T-cell (primary cell): ENCODE measurements at regions not wholly inside any gene's neighbourhood (a gene's known extent, or its start where the extent isn't known, plus 50 kb on each side); places are given as distances from the start of the nearest gene placed in this dataset.

Experiments used
- ATAC-seq, 4 experiments: fragments of 200-7000 bp in 3 of 4; fragments of 150-1000 bp in 1 of 4; cut with Tn5 transposase; replicated peaks in 1 of 4; 1 replicate in 3 of 4; 2 replicates in 1 of 4; pipeline ENCODE4 v1.10.0; 2021; ENCODE audit warnings: moderate library complexity in 3 of 4, mild to moderate bottlenecking in 2 of 4, moderate number of reproducible peaks in 1 of 4
- CTCF ChIA-PET, 2 donors: fragments of 300-600 bp; sonication (Branson Sonifier 250); formaldehyde crosslinking; loops; one replicate each; lab custom pipeline; 2022; ENCODE audit warnings: antibody characterized with exemption in 2 of 2; lab: Charles Lee
- POLR2A ChIA-PET, 2 donors: fragments of 300-600 bp; sonication (Branson Sonifier 250); formaldehyde crosslinking; loops; one replicate each; lab custom pipeline; 2022; ENCODE audit warnings: antibody characterized with exemption in 2 of 2; lab: Charles Lee
- DNase-seq, 35 experiments: peaks; one replicate each; pipeline versions ENCODE4 v3.0.0 to v3.0.0-alpha.2; 2013 to 2023
- H3K27ac ChIP-seq: one replicate; pipeline ENCODE4 v1.5.1; 2013; ENCODE audit warnings: low read length
- H3K27me3 ChIP-seq, 2 experiments: replicated peaks in 1 of 2; 1 replicate in 1 of 2; 2 replicates in 1 of 2; pipeline versions ENCODE4 v1.6.1 to v1.7.0; 2013; ENCODE audit warnings: low read length in 1 of 2, mixed read lengths in 1 of 2; ENCODE audit not compliant: control insufficient read depth in 2 of 2, insufficient read depth in 2 of 2; ENCODE audit errors: extremely low read depth in 1 of 2
- H3K36me3 ChIP-seq, 2 donors: 1 replicate in 1 of 2; 2 replicates in 1 of 2; pipeline versions ENCODE4 v1.6.1 to v1.7.0; 2013; ENCODE audit warnings: low read length in 1 of 2; ENCODE audit not compliant: control insufficient read depth in 2 of 2, insufficient read depth in 1 of 2; ENCODE audit errors: extremely low read depth in 1 of 2
- H3K4me1 ChIP-seq, 2 experiments: 1 replicate in 1 of 2; 2 replicates in 1 of 2; pipeline versions ENCODE4 v1.6.1 to v1.7.0; 2013; ENCODE audit warnings: low read length in 2 of 2, mixed read lengths in 1 of 2; ENCODE audit not compliant: insufficient read depth in 2 of 2, control insufficient read depth in 1 of 2; ENCODE audit errors: extremely low read depth in 1 of 2
- H3K4me3 ChIP-seq, 2 donors: 1 replicate in 1 of 2; 2 replicates in 1 of 2; pipeline versions ENCODE4 v1.5.1 to v1.7.0; 2013; ENCODE audit warnings: mild to moderate bottlenecking in 2 of 2, low read length in 1 of 2, moderate library complexity in 1 of 2; ENCODE audit not compliant: control insufficient read depth in 1 of 2; ENCODE audit errors: extremely low read depth in 1 of 2
- H3K9me3 ChIP-seq: 2 replicates; pipeline ENCODE4 v1.7.0; 2013
- H3K27ac Mint-ChIP-seq, 2 donors: one replicate each; pipeline ENCODE4 v1.8.0; 2020 to 2021; ENCODE audit warnings: mild to moderate bottlenecking in 2 of 2, mixed read lengths in 2 of 2
- H3K27me3 Mint-ChIP-seq, 2 donors: one replicate each; pipeline ENCODE4 v1.8.0; 2021 to 2022; ENCODE audit warnings: mixed read lengths in 2 of 2
- H3K36me3 Mint-ChIP-seq: one replicate; pipeline ENCODE4 v1.8.0; 2021; ENCODE audit warnings: mixed read lengths
- H3K4me1 Mint-ChIP-seq, 3 donors: one replicate each; pipeline ENCODE4 v1.8.0; 2020 to 2022; ENCODE audit warnings: mixed read lengths in 3 of 3, mild to moderate bottlenecking in 1 of 3
- H3K4me3 Mint-ChIP-seq, 3 donors: one replicate each; pipeline ENCODE4 v1.8.0; 2020 to 2022; ENCODE audit warnings: mild to moderate bottlenecking in 3 of 3, mixed read lengths in 3 of 3, moderate library complexity in 3 of 3
- H3K9me3 Mint-ChIP-seq, 3 donors: one replicate each; pipeline ENCODE4 v1.8.0; 2020 to 2022; ENCODE audit warnings: mixed read lengths in 3 of 3
- WGBS: methylation state at CpG from one replicate; pipeline ENCODE4 v1.1.5; 2013; ENCODE audit warnings: missing lambda C conversion rate; ENCODE audit not compliant: insufficient coverage; 5-methylcytosine and 5-hydroxymethylcytosine counted together

GRCh38 chr10:63744060-63744941 lies 223.1 kb downstream of the REEP3 start:
- ChIA-PET POLR2A (no interaction called here), CTCF (no interaction called here)
- ATAC-seq (no peak), DNase-seq (no peak)
- no peaks in the 10 kb centered on the region for H3K36me3 Mint-ChIP-seq
- Histone ChIP-seq H3K4me3 (no peak overlapping the region), H3K4me1 (no peaks in the 10 kb centered on the region), H3K36me3 (no peaks in the 10 kb centered on the region), H3K27me3 (peaks cover 0 to 18% of the 10 kb centered on the region in 2 experiments), H3K27ac (no peak overlapping the region), H3K9me3 (no peaks in the 10 kb centered on the region)
- no peaks in the 10 kb centered on the region for H3K9me3 Mint-ChIP-seq
- peaks cover 10 to 14% of the 10 kb centered on the region in 2 donors for H3K27me3 Mint-ChIP-seq
- no peak overlapping the region for H3K27ac Mint-ChIP-seq
- H3K4me1 Mint-ChIP-seq, result no peaks in the 10 kb centered on the region
- no peak overlapping the region for H3K4me3 Mint-ChIP-seq
- WGBS, result no CpG with 5 or more reads among the region's 5 CpGs

- ATAC-seq, result no peak
These were observed 228.7 kb downstream of the REEP3 start for GRCh38 chr10:63749915-63750314.

GRCh38 chr10:63751836-63752235 lies 230.6 kb downstream of the REEP3 start:
- no peaks in the 10 kb centered on the region for H3K4me1 Mint-ChIP-seq
- ATAC-seq (no peak), DNase-seq (no peak)
- no peaks in the 10 kb centered on the region for H3K9me3 ChIP-seq
- no peaks in the 10 kb centered on the region for H3K9me3 Mint-ChIP-seq
- CTCF ChIA-PET, result no interaction called here
- no peak overlapping the region for H3K4me3 ChIP-seq
- H3K27me3 Mint-ChIP-seq, result peaks cover 9 to 17% of the 10 kb centered on the region in 2 donors
- H3K4me3 Mint-ChIP-seq, result no peak overlapping the region
- POLR2A ChIA-PET, result no interaction called here
- no peak overlapping the region for H3K27ac ChIP-seq
- H3K36me3 ChIP-seq, result no peaks in the 10 kb centered on the region
- no peaks in the 10 kb centered on the region for H3K4me1 ChIP-seq
- peaks cover 0 to 3% of the 10 kb centered on the region in 2 experiments for H3K27me3 ChIP-seq
- H3K36me3 Mint-ChIP-seq, result no peaks in the 10 kb centered on the region
- no peak overlapping the region for H3K27ac Mint-ChIP-seq

More at GRCh38 chr10:63749915-63750314, 228.7 kb downstream of the REEP3 start:
- Mint-ChIP-seq H3K27me3 (peaks cover 9 to 12% of the 10 kb centered on the region in 2 donors), H3K36me3 (no peaks in the 10 kb centered on the region), H3K27ac (no peak overlapping the region), H3K4me1 (no peaks in the 10 kb centered on the region), H3K9me3 (no peaks in the 10 kb centered on the region), H3K4me3 (no peak overlapping the region)
- Histone ChIP-seq H3K27me3 (peaks cover 0 to 9% of the 10 kb centered on the region in 2 experiments), H3K36me3 (no peaks in the 10 kb centered on the region), H3K27ac (no peak overlapping the region), H3K4me1 (no peaks in the 10 kb centered on the region), H3K9me3 (no peaks in the 10 kb centered on the region), H3K4me3 (no peak overlapping the region)
- DNase-seq, result no peak
- 80% methylated on average over 1 of the region's 2 CpGs for WGBS
- ChIA-PET POLR2A (no interaction called here), CTCF (no interaction called here)

- Mint-ChIP-seq H3K27ac (no peak overlapping the region), H3K27me3 (peaks cover 9 to 17% of the 10 kb centered on the region in 2 donors), H3K4me3 (no peak overlapping the region), H3K36me3 (no peaks in the 10 kb centered on the region), H3K4me1 (no peaks in the 10 kb centered on the region), H3K9me3 (no peaks in the 10 kb centered on the region)
- no peak for ATAC-seq
- Histone ChIP-seq H3K27ac (no peak overlapping the region), H3K4me3 (no peak overlapping the region), H3K27me3 (peaks cover 0 to 3% of the 10 kb centered on the region in 2 experiments), H3K9me3 (no peaks in the 10 kb centered on the region), H3K36me3 (no peaks in the 10 kb centered on the region), H3K4me1 (no peaks in the 10 kb centered on the region)
- DNase-seq, result no peak
- ChIA-PET CTCF (no interaction called here), POLR2A (no interaction called here)
- 84% methylated on average over 6 of the region's 6 CpGs for WGBS
These were observed 231.1 kb downstream of the REEP3 start for GRCh38 chr10:63752318-63752717.

GRCh38 chr10:63753808-63754207 lies 232.6 kb downstream of the REEP3 start:
- no peaks in the 10 kb centered on the region for H3K36me3 ChIP-seq
- no peak overlapping the region for H3K4me3 Mint-ChIP-seq
- CTCF ChIA-PET, result interaction anchor here in 1 of 2 donors (0.6 kb wide), 1 partner anchor 676 kb away, joined by 7 read pairs; no protein-coding TSS in a partner anchor
- no CpG with 5 or more reads among the region's 2 CpGs for WGBS
- no peak overlapping the region for H3K27ac Mint-ChIP-seq
- no peaks in the 10 kb centered on the region for H3K9me3 Mint-ChIP-seq
- no peaks in the 10 kb centered on the region for H3K4me1 Mint-ChIP-seq
- no peak for DNase-seq
- H3K27ac ChIP-seq, result no peak overlapping the region
- H3K4me3 ChIP-seq, result no peak overlapping the region
- peaks cover 0 to 3% of the 10 kb centered on the region in 2 experiments for H3K27me3 ChIP-seq
- no peaks in the 10 kb centered on the region for H3K9me3 ChIP-seq
- H3K36me3 Mint-ChIP-seq, result no peaks in the 10 kb centered on the region
- POLR2A ChIA-PET, result no interaction called here
- no peaks in the 10 kb centered on the region for H3K4me1 ChIP-seq
- ATAC-seq, result no peak
- H3K27me3 Mint-ChIP-seq, result peaks cover 9 to 23% of the 10 kb centered on the region in 2 donors

GRCh38 chr10:63755441-63755840 lies 234.2 kb downstream of the REEP3 start:
- ATAC-seq, result no peak
- H3K27me3 Mint-ChIP-seq, result peaks cover 20 to 27% of the 10 kb centered on the region in 2 donors

More at GRCh38 chr10:63755441-63755840, 234.2 kb downstream of the REEP3 start:
- Mint-ChIP-seq H3K4me1 (no peaks in the 10 kb centered on the region), H3K4me3 (no peak overlapping the region), H3K27ac (no peak overlapping the region), H3K36me3 (no peaks in the 10 kb centered on the region), H3K9me3 (no peaks in the 10 kb centered on the region)
- no peaks in the 10 kb centered on the region for H3K9me3 ChIP-seq
- no peak overlapping the region for H3K4me3 ChIP-seq
- H3K4me1 ChIP-seq, result no peaks in the 10 kb centered on the region
- 75% methylated on average over 2 of the region's 2 CpGs for WGBS
- H3K27ac ChIP-seq, result no peak overlapping the region
- peaks cover 0 to 3% of the 10 kb centered on the region in 2 experiments for H3K27me3 ChIP-seq
- CTCF ChIA-PET, result no interaction called here
- POLR2A ChIA-PET, result interaction anchor here in 1 of 2 donors (0.5 kb wide), 1 partner anchor 436 kb away, joined by 4 read pairs; no protein-coding TSS in a partner anchor
- no peak for DNase-seq
- H3K36me3 ChIP-seq, result no peaks in the 10 kb centered on the region
